GM13976 (cell line): ENCODE measurements at regions not wholly inside any gene's neighbourhood (a gene's known extent, or its start where the extent isn't known, plus 50 kb on each side); places are given as distances from the start of the nearest gene placed in this dataset.

Experiments used
- DNase-seq: peaks from one replicate; pipeline ENCODE4 v3.0.0; 2012; ENCODE audit warnings: low spot score
- in situ Hi-C: fragments of 300-500 bp; cut with MboI; formaldehyde crosslinking; loops from one replicate; pipeline ENCODE4 v1.12.0; 2022; ENCODE audit warnings: low sequenced_read_pairs, mixed read lengths, inconsistent platforms; ENCODE audit not compliant: unreplicated experiment
- TF ChIP-seq, protein P1 (sequence below): IDR thresholded peaks from 2 replicates; pipeline ENCODE4 v1.5.1; 2012; ENCODE audit warnings: borderline replicate concordance, mild to moderate bottlenecking; ENCODE audit not compliant: insufficient read depth; ENCODE audit errors: extremely low read depth, missing control alignments, control extremely low read depth

DNA sequence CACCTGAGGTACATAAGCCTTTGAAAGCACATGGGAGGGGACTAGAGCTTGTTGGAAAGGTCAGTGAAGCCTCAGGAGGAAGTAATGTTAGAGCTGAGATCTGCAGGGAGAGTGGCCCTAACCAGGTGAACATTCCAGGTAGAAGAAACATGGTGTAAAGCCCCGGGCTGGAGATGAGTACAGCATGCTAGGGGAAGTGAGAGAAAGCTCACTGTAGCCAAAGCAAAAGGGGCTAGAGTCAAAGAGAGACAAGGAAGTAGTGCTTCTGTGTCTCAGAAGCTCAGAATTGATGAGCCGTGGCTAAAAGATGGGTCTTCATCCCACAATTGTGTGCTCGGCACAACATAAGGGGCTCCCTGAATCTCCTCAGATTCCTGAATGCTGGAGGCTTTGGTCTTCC, 481.8 kb downstream of the XYLT1 start:
- DNase-seq: peak; percentile 50
- in situ Hi-C loops: no loop called here
- TF ChIP-seq, protein P1, sequence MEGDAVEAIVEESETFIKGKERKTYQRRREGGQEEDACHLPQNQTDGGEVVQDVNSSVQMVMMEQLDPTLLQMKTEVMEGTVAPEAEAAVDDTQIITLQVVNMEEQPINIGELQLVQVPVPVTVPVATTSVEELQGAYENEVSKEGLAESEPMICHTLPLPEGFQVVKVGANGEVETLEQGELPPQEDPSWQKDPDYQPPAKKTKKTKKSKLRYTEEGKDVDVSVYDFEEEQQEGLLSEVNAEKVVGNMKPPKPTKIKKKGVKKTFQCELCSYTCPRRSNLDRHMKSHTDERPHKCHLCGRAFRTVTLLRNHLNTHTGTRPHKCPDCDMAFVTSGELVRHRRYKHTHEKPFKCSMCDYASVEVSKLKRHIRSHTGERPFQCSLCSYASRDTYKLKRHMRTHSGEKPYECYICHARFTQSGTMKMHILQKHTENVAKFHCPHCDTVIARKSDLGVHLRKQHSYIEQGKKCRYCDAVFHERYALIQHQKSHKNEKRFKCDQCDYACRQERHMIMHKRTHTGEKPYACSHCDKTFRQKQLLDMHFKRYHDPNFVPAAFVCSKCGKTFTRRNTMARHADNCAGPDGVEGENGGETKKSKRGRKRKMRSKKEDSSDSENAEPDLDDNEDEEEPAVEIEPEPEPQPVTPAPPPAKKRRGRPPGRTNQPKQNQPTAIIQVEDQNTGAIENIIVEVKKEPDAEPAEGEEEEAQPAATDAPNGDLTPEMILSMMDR: no peak

DNA sequence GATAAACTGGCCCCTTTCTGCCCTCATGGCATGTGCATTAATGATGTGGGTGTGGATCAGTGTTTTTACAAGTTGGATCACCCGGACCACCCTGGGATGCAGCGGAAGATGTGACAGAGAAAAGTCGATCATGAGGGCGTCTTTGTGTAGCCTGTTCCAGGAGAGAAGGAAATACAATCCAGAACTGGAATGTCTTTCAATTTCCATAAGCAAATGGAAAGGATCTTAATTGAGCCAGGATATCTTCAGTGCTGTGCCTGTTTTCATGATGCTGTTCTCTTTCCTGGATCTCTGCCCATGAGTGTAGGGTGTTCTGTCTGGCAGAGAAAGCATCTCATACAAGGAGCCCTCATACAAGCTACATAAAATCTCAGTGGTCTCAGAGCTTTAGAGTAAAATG, 481.4 kb downstream of the XYLT1 start:
- no peak for DNase-seq
- in situ Hi-C loops: no loop called here
- TF ChIP-seq, protein P1: no peak

DNA sequence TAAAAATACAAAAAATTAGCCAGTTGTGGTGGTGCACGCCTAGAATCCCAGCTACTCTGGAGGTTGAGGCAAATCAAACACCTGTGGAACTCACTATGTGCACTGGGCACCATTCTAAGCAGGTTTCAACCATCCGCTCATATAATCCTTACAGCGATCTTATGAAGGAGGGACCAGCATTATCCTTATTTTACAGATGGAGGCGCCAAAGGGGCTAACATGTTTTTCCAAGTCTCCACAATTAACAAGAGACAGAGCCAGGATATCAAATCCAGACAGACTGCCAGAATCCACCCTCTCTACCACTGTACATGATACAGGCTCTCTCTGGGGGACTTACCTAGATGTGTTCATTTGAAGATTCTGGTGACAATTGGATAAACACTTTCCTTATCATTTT, 479.0 kb downstream of the XYLT1 start:
- TF ChIP-seq, protein P1: no peak
- no peak for DNase-seq
- in situ Hi-C loops: no loop called here

DNA sequence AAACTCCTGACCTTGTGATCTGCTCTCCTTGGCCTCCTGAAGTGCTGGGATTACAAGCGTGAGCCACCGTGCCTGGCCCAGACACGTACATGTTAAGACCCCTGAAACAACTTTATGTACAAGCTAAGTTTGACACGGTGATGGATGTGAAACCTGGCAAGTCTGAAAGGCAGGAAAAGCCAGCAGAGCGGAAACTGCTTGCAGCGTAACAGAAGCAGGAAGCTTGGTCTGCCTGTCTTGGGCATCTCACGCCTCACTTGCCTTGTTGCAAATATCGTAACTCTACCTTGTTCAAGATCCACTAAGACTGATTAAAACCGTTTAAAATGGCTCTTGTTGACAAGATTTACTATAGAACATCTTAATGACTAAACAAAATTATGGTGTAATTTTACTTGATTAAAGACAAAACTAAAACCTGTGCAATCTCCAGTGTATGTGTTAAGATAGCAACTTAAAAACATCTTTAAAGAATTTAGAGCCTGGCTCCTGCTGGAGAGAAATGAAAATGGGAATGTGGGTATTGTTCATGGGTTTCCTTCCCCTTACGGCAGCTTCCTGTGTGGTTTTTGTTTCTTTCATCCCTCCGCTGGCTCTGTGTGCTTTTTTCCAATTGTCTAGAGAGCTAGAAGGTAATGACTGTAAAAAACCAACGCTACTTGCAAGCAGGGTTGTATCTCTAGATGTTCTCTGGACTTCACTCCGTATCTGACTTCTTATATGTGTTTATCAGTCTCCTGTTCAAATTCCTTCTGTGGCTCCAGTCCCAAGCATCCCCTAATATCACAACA, 477.6 kb downstream of the XYLT1 start:
- TF ChIP-seq, protein P1: no peak
- in situ Hi-C loops: no loop called here
- no peak for DNase-seq

DNA sequence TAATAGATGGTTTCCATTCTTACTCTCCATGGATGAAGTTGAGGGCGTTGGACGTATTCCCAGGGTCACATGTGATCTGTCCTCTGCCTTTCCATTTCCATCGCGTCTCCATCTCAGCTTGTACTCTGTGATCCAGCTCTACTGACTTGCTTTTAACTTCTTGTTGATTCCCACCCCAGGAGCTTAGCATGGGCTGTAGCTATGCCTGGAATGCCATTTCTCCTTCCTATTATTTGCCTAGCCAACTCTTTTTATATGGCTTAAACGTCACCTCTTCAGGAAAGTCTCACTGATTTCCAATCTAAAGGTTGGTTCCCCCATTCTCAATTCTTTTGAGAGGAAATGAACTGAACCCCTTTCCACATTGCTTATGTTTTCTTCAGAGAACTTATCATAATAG, 475.9 kb downstream of the XYLT1 start:
- TF ChIP-seq, protein P1: no peak
- DNase-seq: no peak
- in situ Hi-C loops: no loop called here

DNA sequence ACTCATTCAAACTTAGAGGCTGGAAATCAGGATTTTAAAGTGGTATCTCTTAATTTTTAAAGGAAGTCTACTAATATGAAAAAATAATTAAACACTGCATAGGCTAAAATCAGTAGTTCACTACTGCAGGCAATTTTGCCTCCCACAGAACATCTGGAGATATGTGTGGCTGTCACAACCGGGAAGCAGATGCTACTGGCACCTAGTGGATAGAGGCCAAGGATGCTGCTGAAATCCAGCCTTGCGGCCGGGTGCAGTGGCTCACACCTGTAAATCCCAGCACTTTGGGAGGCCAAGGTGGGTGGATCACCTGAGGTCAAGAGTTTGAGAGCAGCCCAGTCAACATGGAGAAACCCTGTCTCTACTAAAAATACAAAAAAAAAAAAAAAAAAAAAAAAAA, 473.9 kb downstream of the XYLT1 start:
- in situ Hi-C loops: no loop called here
- DNase-seq: no peak
- TF ChIP-seq, protein P1: no peak
